ENCODE measurements at regions not wholly inside any gene's neighbourhood (a gene's known extent, or its start where the extent isn't known, plus 50 kb on each side); places are given as distances from the start of the nearest gene placed in this dataset.

DNA sequence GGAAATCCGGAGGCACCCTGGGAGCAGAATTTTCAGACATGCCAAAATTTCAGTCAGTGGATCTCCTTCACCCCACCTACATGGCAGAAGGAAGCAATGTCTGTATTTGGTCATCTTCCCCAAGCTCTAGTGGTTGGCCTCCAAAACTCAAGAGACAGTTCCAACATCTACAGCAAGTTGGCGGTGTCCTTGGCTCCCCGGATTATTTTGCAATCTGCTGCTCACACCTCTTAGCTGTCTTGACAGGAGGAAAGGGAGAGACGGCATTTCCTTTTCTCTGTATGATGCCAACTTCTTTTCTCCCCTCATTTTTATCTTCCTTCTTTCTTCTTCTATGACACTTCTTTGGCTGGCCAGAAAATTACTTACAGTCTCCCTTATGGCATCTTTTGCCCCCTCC lies 159.9 kb downstream of the SUCLA2 start:
- Histone ChIP-seq H3K36me3 (no peaks in the 10 kb centered on the region), H3K27ac (no peak overlapping the region), H3K27me3 (no peaks in the 10 kb centered on the region), H3K4me1 (no peaks in the 10 kb centered on the region), H3K4me3 (no peak overlapping the region), H3K9me3 (replicated peaks) (no peaks in the 10 kb centered on the region)
- DNase-seq, result no peak

DNA sequence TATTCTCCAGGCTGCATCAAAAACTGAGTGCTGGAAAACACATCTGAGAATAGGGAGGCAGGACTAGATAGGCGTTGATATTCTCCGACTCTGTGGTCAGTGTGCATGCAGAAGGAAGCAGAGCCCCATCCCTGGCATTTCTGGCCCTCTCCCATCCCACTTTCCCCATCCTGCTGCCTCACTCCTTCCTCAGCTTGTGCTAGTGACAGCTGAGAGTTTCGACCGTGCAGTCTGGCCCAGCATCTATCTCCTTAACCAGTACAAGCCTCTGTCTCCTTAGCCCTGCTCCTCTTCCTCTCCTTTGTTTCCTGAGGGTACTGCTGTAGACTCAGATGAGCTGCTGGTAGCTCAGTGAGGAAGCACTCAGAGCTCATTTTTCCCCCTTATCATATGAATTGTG lies 163.2 kb downstream of the SUCLA2 start:
- H3K4me3 ChIP-seq, result no peak overlapping the region
- H3K4me1 ChIP-seq, result no peaks in the 10 kb centered on the region
- no peaks in the 10 kb centered on the region for H3K36me3 ChIP-seq
- DNase-seq, result no peak
- H3K27me3 ChIP-seq, result no peaks in the 10 kb centered on the region
- no peaks in the 10 kb centered on the region for H3K9me3 ChIP-seq (replicated peaks)
- no peak overlapping the region for H3K27ac ChIP-seq

DNA sequence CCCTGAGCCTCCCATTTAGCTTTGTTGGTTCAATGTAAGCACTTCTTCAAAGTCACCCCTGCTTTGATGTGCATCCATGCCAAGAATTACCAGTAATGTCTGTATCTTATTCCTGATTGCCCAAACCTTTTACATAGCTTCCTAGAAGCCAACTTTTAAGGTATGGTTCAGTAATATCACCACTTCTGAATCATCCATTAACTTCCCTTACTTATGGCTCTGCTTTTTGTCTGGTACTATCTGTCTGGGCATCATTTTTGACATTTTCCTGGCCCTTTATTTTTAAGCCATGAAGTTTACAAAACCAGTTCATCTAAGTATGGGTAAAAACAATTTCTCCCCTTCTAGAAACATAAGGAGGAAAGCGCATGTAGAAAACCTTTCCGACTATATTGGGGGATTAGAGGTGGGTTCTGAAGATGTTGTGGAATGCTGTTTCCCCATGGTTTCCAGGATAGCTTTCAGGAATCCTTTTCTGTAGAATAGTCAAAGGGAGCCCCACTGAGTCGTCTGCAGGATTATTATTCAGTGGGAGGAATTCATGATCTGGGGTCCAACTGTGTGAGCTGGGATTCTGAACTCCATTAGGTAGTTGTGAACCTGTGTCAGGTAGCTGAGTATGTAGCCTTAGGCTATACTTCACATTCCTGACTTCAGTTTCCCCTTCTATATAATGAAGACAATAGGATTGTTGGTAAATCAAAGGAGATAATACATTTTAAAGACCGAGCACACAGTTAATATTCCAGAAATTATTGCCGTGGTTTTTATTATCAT lies 163.8 kb downstream of the SUCLA2 start:
- no peaks in the 10 kb centered on the region for H3K36me3 ChIP-seq
- no peaks in the 10 kb centered on the region for H3K9me3 ChIP-seq (replicated peaks)
- H3K4me3 ChIP-seq, result no peak overlapping the region
- H3K27ac ChIP-seq, result no peak overlapping the region
- DNase-seq, result no peak
- H3K27me3 ChIP-seq, result no peaks in the 10 kb centered on the region
- no peaks in the 10 kb centered on the region for H3K4me1 ChIP-seq

DNA sequence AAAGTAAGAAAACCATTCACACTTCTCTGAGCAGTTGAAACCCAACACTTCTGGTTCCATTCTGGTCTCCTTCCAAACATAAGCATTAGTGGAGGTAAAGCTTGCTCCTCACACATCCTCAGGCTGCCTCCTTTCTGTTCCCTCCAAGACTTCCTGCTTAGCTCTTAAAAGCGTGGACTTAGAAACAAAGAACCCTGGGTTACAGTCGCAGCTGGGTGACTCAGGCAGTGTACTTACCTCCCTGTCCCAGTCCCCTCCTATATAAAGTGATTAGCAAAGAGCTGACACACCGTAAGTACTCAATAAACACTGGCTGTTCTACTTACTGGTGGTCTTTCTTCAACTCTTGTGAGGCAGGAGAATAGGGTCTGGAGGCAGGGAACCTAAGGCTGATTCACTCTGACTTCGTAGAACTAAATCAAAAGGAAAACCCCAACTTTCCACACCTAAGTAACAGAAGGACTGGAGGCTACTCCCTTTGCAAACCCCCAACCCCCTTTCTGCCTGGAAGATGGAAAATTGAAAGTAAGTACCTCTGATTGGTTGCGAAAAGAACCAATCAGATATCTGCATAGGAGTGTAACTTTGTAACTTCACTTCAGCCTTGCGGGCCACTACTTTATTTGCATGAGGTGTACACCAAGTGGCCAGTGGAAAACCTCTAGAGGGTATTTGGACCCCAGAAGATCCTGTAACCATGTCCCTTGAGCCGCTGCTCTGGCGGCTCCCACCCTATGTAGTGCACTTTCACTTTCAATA lies 165.4 kb downstream of the SUCLA2 start:
- H3K27me3 ChIP-seq, result no peaks in the 10 kb centered on the region
- DNase-seq, result no peak
- no peaks in the 10 kb centered on the region for H3K36me3 ChIP-seq
- H3K9me3 ChIP-seq (replicated peaks), result no peaks in the 10 kb centered on the region
- no peak overlapping the region for H3K4me3 ChIP-seq
- no peak overlapping the region for H3K27ac ChIP-seq
- H3K4me1 ChIP-seq, result no peaks in the 10 kb centered on the region

DNA sequence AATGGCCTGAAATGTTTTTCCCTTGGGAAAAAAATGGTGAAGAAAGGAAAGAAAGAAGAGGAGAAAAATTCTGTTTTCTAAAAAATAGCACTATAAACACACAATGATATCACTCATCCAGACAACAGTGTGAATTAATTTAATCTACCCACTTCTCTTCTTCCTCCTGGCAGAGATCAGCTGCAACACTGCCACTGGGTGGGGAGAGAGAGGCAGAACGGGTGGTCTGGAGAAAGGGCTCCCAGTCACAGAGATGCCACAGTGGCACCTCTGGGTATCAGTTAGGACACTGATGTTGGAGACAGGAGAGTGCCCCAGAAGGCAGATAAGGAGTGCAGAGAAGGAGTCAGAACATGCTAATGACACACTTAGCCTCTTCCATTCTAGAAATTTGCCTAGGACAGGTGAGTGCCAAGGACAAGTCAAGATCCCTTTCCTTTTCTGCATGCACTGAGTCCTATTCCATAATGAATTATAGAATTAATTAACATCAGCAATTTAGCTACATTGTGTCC lies 168.6 kb downstream of the SUCLA2 start:
- Histone ChIP-seq H3K27me3 (no peaks in the 10 kb centered on the region), H3K9me3 (replicated peaks) (no peaks in the 10 kb centered on the region), H3K27ac (no peak overlapping the region), H3K4me1 (no peaks in the 10 kb centered on the region), H3K36me3 (no peaks in the 10 kb centered on the region), H3K4me3 (no peak overlapping the region)
- DNase-seq, result no peak

DNA sequence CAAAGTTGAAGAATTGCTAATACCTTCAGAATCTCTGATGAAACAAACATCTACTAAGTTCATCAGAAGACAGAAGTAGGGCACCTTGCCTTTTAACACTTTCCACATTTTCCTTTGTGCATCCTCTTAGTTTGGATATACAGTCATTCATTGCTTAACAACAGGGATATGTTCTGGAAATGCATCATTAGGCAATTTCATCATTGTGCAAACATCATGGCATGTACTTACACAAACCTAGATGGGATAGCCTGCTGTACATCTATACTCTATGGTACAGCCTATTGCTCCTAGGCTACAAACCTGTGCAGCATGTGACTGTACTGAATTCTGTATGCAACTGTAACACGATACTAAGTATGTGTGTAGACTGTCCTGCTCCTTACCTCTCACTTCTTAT lies 169.8 kb downstream of the SUCLA2 start:
- no peaks in the 10 kb centered on the region for H3K36me3 ChIP-seq
- no peak for DNase-seq
- no peaks in the 10 kb centered on the region for H3K4me1 ChIP-seq
- no peak overlapping the region for H3K27ac ChIP-seq
- H3K9me3 ChIP-seq (replicated peaks), result no peaks in the 10 kb centered on the region
- no peaks in the 10 kb centered on the region for H3K27me3 ChIP-seq
- no peak overlapping the region for H3K4me3 ChIP-seq

DNA sequence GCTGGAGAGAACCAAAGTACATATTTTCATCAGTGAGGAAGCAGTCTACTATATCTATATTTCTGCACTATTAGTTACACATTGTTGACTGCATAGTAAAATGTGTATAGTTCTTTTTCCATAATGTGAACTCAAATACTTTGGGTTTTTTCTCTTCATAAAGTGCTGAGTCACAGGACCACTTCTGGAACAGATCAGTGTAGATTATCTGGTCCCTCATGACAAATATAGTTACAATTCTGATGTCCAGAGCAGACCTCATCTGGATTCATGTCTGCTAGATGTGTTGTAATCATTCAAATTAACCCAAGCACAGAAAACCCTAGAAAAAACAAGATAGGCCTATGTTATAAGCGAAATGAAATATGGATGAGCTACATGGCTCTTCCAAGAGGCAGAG lies 171.4 kb downstream of the SUCLA2 start:
- H3K27ac ChIP-seq, result no peak overlapping the region
- no peak overlapping the region for H3K4me3 ChIP-seq
- no peaks in the 10 kb centered on the region for H3K36me3 ChIP-seq
- no peaks in the 10 kb centered on the region for H3K9me3 ChIP-seq (replicated peaks)
- H3K27me3 ChIP-seq, result no peaks in the 10 kb centered on the region
- no peak for DNase-seq
- H3K4me1 ChIP-seq, result no peaks in the 10 kb centered on the region

DNA sequence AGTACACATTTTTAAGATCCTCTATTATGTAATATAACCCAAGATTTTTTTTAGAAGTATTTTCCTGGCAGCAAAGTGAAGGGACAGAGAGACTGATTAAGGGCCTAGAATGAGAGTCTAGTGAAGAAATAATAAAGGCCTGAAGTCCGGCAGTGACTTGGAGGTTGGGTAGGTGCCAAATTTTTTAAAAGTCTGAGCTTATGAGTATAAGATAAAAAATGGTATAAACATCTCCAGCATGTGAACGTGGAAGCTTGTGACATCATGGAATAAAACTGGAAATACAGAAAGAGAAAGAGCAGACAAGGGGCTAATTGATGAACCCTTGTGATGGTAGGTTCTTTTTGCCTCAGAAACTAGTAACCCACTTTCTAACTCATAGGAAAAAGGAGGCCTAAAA lies 174.6 kb downstream of the SUCLA2 start:
- no peak overlapping the region for H3K27ac ChIP-seq
- no peaks in the 10 kb centered on the region for H3K36me3 ChIP-seq
- no peak overlapping the region for H3K4me3 ChIP-seq
- H3K27me3 ChIP-seq, result no peaks in the 10 kb centered on the region
- H3K4me1 ChIP-seq, result no peaks in the 10 kb centered on the region
- no peak for DNase-seq
- H3K9me3 ChIP-seq (replicated peaks), result no peaks in the 10 kb centered on the region

DNA sequence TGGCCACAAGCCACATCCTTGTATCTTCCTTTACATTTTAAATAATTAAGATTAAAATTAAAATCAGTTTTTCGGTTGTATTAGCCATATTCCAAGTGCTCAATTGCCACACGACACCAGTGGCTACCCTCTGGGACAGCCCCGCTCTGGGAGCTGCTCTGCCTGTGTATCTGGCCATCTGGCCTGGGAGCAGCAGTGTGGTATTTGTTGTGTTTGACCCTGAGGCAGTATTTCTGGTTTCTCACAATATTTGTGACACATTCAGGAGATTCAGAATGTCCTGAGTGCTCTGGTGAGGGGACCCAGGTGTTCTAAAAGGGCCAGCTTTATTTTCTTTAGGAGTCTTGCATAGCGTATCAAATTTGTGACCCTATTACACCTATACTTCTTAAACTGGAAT lies 179.0 kb downstream of the SUCLA2 start:
- no peak overlapping the region for H3K4me3 ChIP-seq
- H3K27me3 ChIP-seq, result no peaks in the 10 kb centered on the region
- DNase-seq, result no peak

DNA sequence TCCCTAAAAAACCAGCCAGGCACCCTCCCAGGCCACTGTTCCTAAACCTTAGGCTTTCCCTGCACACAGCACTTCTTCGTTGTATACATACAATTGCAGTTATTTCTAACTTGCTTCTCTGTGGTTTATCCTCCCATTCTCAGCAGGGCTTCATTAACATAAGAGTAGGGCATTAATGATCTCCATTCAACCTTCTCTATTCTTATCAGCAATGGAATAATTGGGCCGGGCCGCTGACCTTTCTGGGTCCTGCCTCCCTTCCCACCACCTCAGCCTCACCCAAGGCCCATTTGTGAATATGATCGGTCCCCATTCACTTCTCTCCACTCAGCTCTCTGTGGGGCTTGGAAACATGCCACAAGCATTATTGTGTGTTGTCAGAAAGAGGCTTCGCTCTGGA lies 184.2 kb downstream of the SUCLA2 start:
- H3K4me1 ChIP-seq, result 0 out of 2 replicates have a peak, but pooled peaks cover 3% of the 10 kb centered on the region
- no peaks in the 10 kb centered on the region for H3K27me3 ChIP-seq
- no peaks in the 10 kb centered on the region for H3K9me3 ChIP-seq (replicated peaks)
- H3K4me3 ChIP-seq, result no peak overlapping the region
- H3K27ac ChIP-seq, result no peak overlapping the region
- no peak for DNase-seq
- H3K36me3 ChIP-seq, result no peaks in the 10 kb centered on the region

More for the DNA sequence above, 179.0 kb downstream of the SUCLA2 start:
- Histone ChIP-seq H3K36me3 (no peaks in the 10 kb centered on the region), H3K27ac (no peak overlapping the region), H3K4me1 (no peaks in the 10 kb centered on the region), H3K9me3 (replicated peaks) (no peaks in the 10 kb centered on the region)

DNA sequence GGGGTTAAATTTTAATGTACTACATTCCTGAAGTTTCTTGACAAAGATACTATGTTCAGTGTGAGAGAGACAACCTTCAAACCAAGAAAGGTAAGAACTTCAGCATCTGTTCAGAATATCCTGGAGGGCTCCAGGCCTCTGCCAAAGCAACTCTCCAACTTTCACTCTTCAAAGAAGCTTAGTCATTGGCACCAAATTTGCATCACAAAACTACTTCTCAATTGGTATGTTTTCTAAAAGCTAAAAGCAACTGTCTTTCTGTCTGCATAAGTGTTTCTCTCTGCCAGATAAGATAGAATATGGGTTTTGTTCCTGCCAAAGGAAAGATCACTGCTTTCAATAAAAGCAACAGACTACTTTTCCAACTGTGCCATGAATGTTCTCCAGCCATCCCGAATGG lies 187.4 kb downstream of the SUCLA2 start:
- Histone ChIP-seq H3K36me3 (no peaks in the 10 kb centered on the region), H3K4me3 (no peak overlapping the region), H3K4me1 (0 out of 2 replicates have a peak, but pooled peaks cover 3% of the 10 kb centered on the region), H3K27ac (no peak overlapping the region), H3K27me3 (no peaks in the 10 kb centered on the region), H3K9me3 (replicated peaks) (no peaks in the 10 kb centered on the region)
- DNase-seq, result no peak

DNA sequence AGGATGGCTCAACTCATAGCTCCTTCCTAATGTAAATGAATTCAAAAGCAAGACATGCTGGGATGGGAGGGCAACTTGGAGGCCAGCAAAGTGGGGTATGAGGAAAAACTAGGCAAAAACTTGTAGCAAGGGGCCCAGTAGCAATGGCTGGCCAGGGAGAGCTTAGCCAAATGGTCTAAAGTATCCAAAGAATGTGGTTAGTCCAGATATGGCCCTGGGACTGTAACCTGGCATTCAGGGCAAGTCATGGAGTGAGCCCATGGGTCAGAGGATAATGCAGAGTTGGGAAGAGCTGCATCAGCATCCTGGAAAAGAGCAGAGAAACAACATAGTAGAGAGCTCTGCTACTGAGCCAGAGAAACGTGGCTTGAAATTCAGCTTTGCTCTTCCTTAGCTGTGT lies 191.7 kb downstream of the SUCLA2 start:
- DNase-seq, result no peak
- H3K27me3 ChIP-seq, result no peaks in the 10 kb centered on the region

DNA sequence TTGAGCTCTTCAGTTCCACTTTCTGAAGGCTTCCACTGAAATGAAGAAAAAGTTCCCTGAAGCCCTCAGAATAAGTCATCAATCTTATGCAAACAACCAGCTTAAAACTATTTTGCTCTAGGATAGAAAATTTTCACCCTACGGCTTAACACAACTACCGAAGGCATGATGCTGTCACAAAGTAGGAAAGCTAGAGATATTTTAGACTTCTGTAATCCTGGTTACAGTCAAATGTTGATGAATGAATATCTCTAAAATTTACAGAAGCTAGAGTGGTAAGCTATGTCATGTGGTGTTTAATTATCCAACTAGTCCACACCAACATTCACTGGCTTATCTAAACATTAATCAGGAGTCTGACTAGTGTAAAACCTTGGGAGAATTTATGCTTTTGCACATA lies 197.9 kb downstream of the SUCLA2 start:
- H3K4me1 ChIP-seq, result no peaks in the 10 kb centered on the region
- H3K4me3 ChIP-seq, result no peak overlapping the region
- DNase-seq, result no peak
- no peaks in the 10 kb centered on the region; the same call in 1 of the 2 replicates for H3K9me3 ChIP-seq (replicated peaks)
- no peaks in the 10 kb centered on the region for H3K27me3 ChIP-seq
- H3K27ac ChIP-seq, result no peak overlapping the region
- no peaks in the 10 kb centered on the region for H3K36me3 ChIP-seq

More for the DNA sequence above, 191.7 kb downstream of the SUCLA2 start:
- H3K4me3 ChIP-seq, result no peak overlapping the region
- H3K4me1 ChIP-seq, result no peaks in the 10 kb centered on the region
- no peaks in the 10 kb centered on the region; the same call in 1 of the 2 replicates for H3K9me3 ChIP-seq (replicated peaks)
- no peaks in the 10 kb centered on the region for H3K36me3 ChIP-seq
- H3K27ac ChIP-seq, result no peak overlapping the region

DNA sequence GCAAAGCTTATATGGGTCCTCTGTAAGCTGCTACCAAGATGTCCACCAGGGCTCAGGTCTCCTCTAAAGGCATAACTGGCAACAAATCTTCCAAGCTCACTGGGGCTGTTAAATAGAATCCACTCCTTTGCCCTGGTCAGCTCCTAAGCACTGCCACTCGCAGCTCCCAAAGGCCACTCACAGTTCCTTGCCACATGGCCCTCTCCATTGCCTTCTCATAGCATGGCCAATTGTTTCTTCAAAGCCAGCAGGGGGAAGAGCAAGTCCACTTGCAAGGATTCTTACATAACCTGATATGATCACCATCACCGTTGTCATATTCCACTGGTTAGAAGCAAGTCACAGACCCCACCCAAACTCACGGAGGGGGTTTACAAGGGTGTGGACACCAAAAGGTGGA lies 199.5 kb downstream of the SUCLA2 start:
- Histone ChIP-seq H3K9me3 (replicated peaks) (no peaks in the 10 kb centered on the region; the same call in 1 of the 2 replicates), H3K4me1 (no peaks in the 10 kb centered on the region), H3K27ac (no peak overlapping the region), H3K4me3 (no peak overlapping the region), H3K27me3 (no peaks in the 10 kb centered on the region), H3K36me3 (no peaks in the 10 kb centered on the region)
- DNase-seq, result no peak

DNA sequence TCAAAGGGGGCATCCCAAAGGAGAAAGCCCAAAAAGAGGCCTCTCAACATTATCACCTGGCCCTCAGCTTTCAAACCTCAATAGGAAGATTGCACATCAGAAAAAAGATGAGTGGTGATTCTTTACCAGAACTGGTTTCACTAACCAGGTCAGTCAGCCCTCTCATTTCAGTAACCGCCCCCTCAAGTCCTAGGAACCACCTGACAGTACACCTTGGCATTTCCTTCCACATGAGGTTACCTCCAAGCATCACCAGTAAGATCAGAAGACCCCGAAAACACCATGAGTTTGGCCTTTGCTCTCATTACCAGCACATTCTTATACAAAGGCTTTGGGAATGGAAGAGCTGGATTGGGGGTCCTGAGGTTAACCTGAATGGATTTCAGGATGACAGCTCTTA lies 200.5 kb downstream of the SUCLA2 start:
- no peaks in the 10 kb centered on the region for H3K36me3 ChIP-seq
- no peak overlapping the region for H3K4me3 ChIP-seq
- H3K27ac ChIP-seq, result no peak overlapping the region
- no peaks in the 10 kb centered on the region; the same call in 1 of the 2 replicates for H3K9me3 ChIP-seq (replicated peaks)
- DNase-seq, result no peak
- no peaks in the 10 kb centered on the region for H3K4me1 ChIP-seq
- H3K27me3 ChIP-seq, result no peaks in the 10 kb centered on the region
